Suppressor macrophage treated with lipopolysaccharide for 1 hour (primary cell): ENCODE measurements at regions not wholly inside any gene's neighbourhood (a gene's known extent, or its start where the extent isn't known, plus 50 kb on each side); places are given as distances from the start of the nearest gene placed in this dataset.

Experiments used
- DNase-seq, 3 donors: peaks; one replicate each; pipeline ENCODE4 v3.0.0-alpha.2; 2020 to 2022

DNA sequence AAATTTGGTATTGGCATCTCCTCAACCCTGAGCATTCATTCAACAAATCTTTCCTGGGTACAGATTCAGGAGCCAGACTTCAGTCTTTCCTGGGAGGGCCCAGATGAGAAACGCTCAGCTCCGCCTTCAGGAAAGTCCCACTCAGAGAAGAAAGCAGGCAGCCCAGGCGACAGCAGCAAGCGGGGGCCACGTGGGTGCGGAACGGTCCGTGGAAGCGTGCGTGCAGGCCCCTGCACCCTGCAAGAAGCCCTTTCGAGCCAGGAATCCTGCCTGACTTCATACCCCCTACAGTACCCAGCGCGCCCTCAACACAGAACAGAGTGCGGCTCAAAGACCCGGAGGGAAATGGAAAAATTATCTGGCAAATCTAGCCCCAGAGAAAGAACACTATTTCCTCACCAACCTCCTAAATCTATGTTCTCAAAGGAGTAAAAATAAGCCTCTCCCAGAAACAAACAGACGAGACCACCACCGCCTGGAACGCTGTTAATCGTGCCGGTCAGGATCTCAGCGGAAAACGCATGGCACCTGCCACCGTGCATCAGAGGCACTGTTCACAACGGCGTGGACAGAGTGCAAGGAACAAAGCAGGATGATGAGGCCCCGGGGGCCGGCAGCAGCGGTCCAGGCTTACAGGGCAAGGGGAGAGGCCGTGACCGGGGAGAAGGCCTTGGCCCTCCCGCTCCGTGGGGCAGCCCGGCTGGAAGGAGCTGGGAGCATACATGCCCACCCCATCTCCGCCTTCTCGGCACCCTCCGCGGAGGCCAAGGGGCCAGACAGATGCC is 318.3 kb downstream of the EIPR1 start:
- DNase-seq = no peak

DNA sequence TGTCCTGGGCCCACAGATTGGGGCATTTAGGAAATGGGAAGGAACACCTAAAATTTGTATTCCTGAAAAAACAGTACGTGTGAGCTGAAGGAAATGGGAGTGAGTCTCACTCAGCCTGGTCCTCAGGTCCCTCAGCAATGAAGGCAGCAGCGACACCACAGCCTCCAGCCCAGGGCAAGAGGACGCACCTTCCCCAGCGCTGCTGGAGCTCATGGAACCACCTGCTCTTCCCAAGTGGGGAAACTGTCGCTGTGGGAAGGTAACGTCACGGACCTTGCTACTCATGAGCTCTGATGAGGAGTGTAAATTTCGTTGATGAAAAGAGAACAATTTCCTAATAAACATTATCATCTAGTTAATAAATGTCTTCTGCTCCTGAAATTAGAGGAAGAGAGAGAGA is 323.6 kb downstream of the EIPR1 start:
- no peak for DNase-seq

DNA sequence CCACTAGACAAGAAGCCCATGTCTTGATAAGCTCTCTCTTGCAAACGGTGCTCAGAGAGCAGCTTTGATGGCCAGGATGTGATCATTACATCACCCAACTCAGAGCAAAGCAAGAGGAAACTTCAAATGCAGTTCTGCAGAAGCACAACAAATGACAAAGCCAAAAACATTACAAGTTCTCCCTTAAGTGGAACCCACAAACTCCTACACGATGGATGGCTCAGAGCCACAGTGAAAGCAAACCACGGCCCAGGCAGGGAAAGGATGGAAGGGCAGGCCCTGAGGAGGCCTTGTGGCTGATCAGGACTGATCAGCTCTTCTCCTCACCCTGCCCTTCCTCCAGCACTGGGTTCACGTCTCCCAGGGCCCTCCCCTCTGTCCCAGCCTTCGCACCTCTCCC is 326.4 kb downstream of the EIPR1 start:
- no peak for DNase-seq

- no peak for DNase-seq
Measured at GRCh38 chr2:3046170-3046865, 331.3 kb downstream of the EIPR1 start.

GRCh38 chr2:3045318-3045921 is 332.2 kb downstream of the EIPR1 start:
- DNase-seq = no peak

- no peak for DNase-seq
Measured at GRCh38 chr2:3044587-3045317, 332.9 kb downstream of the EIPR1 start.

GRCh38 chr2:3043726-3044125 is 333.9 kb downstream of the EIPR1 start:
- no peak for DNase-seq

- no peak for DNase-seq
Measured at GRCh38 chr2:3042601-3043585, 334.7 kb downstream of the EIPR1 start.

GRCh38 chr2:3041841-3042600 is 335.6 kb downstream of the EIPR1 start:
- no peak for DNase-seq

DNA sequence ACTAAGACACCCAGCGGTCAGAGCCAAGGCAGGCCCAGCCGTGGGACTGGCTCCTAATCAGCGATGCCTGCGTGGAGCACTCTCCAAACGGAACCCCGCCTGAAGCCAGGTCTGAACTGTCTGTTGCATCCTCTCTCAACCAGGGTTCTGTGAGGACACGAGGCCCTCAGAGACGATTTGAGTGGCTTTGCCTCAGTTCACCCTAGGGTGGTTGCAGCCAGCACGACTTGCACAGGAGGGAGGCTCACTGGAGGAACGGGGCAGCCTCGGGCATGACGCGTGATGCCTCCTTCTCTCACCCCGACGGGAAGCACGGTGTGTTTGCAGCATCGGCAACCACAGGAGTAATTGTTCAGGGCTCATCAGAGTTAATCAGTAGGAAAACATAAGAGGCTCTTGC is 336.4 kb downstream of the EIPR1 start:
- DNase-seq = no peak

DNA sequence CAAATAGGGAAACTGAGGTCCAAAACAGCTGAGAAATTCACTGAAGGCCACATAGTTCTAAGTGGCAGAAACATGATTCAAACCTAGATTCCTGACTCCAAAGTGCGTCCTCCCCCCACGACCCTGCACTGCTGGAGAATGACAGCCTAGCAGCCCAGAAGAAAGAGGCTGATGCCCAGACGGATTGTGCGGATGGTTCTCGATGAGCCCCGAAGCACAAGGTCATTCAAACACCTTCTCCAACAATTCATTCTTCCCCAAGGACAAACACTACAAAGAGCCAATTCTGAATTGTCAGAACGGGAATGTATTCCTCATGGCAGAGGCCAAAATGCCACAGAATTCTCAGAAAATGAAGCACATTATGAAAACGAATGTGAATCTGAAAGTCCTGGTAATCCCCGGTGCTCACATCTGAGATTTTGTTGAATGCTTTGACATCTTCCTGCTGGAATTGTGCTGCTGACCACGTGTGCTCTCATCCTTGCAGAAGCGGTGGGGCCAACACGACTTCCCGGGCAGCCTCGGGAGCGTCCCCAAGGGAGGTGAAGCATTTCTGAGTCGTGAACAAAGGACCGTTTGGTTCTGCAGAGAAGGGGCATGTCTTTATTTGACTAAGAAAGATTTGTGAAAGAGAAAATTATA is 337.0 kb downstream of the EIPR1 start:
- DNase-seq = no peak

DNA sequence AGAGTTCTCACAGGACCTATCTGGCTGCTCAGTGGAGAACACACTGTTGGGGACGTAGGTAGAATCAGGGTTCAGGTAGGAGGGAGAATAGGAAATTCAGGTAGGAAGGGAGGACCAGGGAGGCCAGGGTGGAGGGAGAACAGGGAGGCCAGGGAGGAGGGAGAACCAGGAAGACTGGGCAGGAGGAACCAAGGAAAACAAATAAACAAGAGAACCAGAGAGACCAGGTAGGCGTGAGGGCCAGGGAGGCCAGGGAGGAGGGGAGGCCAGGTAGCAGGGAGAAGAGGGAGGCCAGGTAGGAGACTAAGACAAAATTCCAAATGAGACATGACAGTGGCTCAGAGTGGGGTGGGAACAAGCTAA is 337.6 kb downstream of the EIPR1 start:
- DNase-seq = no peak

DNA sequence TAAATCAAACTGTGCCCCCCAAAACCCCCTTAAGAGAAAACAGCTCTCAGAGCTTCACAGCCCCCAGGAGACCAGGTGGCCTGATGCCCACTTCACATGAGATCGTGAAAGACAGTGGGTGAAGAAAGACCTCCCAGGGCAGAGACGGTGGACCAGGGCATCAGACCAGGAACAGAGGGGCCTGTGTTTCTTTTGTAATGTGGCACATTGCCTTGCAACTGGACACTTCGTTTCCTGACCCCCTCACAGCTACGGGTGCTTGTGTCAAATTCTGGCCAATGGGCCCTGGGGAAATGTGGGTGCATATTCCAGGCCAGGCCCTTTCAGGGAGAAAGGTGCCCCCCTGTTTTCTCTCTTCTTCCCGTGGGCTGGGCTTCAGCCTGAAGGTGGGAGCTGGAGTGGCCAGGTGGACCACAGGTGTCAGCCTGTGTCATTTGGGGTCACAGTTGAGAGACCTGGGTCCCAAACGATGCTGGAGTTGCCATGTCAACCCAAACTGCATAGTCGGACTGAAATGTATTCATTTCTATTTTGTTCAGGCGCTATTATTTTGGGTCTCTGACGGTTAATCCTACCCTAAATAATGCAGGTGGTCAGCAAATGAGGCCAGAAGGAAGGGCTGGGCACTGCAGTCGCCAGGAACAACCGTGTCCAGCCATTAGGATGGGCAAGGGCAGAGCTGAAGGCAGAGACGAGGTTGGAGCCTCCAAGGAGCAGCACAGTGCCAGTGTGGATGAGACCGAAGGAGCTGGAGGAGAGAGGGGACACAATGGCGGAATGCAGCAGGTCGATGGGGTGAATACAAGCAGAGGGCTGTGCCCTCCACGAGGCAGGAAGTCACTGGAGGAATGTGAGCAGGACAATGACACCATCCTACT is 338.2 kb downstream of the EIPR1 start:
- DNase-seq = no peak

- no peak for DNase-seq
Measured at GRCh38 chr2:3038636-3039035, 339.0 kb downstream of the EIPR1 start.

DNA sequence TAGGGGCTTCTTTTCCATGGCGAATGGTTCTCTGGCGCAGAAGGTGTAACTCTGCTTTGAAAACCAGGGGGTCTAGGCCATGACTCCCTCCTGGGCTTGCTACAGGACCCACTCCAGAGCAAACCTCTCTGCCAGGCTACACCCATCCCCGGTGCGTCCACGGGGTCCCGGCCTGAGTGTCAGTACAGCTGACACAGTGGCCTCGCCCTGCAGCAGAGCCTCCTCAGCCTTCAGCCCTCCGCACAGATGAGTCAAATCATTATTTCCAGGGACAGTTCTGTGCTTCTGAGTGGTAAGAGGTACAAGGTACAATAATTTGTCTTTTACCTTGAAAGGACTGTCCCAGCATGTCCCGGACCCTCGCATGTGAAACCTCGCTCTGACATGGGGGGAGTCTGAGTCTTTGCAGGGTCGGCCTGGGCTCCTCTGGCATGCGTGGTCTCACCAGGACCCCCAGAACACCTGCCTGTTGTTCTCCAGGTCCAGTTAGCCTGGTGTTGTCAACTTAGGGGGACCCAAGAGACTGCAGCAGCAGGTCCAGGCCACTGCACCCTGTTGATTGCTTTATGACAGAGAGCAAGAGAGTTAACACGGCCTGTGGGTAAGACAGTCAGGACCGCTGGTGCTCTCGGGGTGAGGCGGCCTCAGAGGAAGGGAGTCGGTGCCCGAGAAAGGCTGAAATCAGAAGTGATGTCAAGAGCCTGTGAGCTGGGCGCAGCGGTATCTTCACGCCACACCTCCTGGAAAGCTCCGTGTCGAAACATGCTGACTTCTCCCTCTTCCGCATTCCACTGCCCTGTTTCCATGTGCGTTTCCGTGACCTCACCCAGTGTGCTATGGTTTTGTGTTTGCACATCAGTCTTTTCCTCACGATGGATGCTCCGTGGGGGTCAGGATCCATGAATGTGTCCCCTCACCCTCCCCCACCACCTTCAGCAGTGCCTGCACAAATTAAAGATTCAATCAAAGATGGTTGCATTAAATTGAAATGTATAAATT is 340.1 kb downstream of the EIPR1 start:
- no peak for DNase-seq

DNA sequence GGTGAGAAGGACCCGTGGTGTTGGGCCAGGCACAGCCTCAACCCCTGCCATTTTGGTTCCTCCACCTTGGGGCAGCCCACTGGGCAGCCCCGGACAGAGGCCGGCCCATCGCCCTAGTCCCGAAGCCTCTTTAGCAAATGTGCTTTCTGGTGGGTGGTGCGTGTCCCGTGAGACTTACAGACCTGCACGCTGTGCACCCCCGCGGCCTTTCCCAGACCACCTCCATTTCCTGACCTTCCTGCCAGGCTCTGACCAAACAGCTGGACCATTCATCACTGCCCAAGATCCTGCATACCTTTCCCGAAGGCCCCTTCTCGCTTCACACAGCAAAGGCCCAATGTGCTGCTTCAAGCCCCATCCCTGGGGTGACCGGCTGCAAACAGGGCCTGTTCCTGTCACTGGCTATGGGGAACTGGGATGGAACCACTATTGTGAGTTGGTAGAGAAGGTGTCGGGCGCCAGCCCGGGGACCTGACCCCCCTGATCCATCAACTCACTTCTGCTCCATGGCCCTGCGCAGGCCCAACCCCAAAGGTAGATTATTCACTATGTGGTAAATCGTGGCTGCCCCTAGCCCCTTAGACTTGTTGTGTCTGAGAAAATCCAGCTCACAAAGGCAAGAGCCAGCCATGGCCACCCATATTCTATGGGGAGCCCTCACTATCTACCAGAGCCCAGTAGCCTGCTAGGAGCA is 341.0 kb downstream of the EIPR1 start:
- no peak for DNase-seq

DNA sequence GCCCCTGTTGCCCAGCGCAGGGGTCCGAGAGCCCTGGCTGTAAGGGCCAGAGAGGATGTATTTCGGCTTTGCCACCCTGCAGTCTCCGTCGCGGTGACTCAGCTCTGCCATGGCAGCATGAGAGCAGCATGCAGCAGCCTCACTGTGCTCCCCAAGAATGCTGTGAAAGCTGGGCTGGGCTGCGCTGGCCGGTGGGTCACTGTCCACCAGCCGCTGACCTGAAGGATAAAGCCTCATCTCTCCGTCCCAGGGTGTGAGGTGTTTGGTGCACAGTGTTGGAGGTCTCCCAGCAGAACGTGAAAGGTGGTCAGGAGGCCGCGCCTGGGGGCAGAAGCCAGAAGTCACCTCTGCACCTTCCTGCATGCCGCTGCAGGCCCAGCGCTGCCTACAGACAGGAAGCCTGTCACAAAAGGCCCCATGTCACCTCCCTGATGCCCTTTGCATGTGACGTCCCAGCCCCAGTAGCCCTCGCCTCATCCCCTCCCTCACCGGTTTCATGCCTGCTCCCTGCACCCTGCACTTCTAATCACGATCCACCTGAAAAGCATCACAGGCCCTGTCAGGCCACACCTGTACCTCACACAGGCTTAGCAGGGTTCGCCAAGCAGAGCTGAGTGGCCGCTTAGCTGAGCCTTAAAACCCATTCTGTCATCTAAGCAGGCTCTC is 342.1 kb downstream of the EIPR1 start:
- DNase-seq = no peak
